IPS-20b (cell line): ENCODE measurements at regions not wholly inside any gene's neighbourhood (a gene's known extent, or its start where the extent isn't known, plus 50 kb on each side); places are given as distances from the start of the nearest gene placed in this dataset.

ENCODE experiments used
- H3K27ac ChIP-seq: one replicate; pipeline ENCODE4 v1.5.1; 2013; ENCODE audit warnings: low read length
- H3K27me3 ChIP-seq: 2 replicates; pipeline ENCODE4 v1.6.1; 2013; ENCODE audit warnings: mild to moderate bottlenecking, low read length, inconsistent platforms; ENCODE audit not compliant: insufficient read depth
- H3K36me3 ChIP-seq: 2 replicates; pipeline ENCODE4 v1.6.1; 2013; ENCODE audit warnings: low read depth, mild to moderate bottlenecking, inconsistent platforms, low read length, moderate library complexity; ENCODE audit not compliant: insufficient read depth
- H3K4me1 ChIP-seq: 2 replicates; pipeline ENCODE4 v1.6.1; 2013; ENCODE audit warnings: mild to moderate bottlenecking, control low read depth, inconsistent platforms, low read length, moderate library complexity; ENCODE audit not compliant: insufficient read depth
- H3K4me3 ChIP-seq: 2 replicates; pipeline ENCODE4 v1.5.1; 2013; ENCODE audit warnings: mild to moderate bottlenecking, low read length, inconsistent platforms
- H3K9ac ChIP-seq: 2 replicates; pipeline ENCODE4 v1.6.1; 2013; ENCODE audit warnings: low read depth, mild to moderate bottlenecking, inconsistent platforms, low read length, moderate library complexity
- H3K9me3 ChIP-seq: 2 replicates; pipeline ENCODE4 v1.6.1; 2013; ENCODE audit warnings: mild to moderate bottlenecking, low read depth, low read length, inconsistent platforms; ENCODE audit not compliant: insufficient read depth

DNA sequence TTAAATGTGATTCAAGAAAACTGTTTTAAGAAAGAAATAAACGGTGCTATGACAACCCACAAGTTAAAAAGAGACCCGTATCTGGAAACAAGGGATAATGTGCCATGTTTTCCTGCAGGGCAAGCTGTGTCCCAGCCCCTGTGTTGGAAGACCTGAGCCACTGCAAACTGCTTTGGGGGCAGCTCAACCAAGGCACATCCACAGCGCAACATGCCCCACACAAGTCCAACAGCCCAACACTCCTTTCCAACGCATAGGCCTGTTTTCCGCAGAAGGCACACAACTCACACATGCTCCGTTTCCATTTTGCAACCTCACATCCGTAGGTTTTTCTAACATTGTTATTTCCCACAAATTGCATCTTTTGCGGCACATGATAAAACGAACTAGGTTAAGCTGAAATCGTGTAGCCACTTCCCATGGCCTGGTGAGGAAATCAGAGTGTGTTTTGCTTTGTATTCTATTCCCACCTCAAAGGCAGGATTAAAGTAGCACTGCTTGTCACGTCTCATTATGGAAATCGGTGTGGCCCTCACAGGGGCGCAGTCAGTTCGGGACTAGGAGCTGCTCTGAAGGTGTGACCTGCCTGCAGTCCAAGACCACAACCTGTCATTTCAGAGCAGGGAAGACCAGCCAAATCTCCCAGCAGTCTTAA, 50.5 kb upstream of the ZNF516 start:
- H3K4me3 ChIP-seq: no peak overlapping the region
- no peaks in the 10 kb centered on the region for H3K27me3 ChIP-seq
- H3K36me3 ChIP-seq: no peaks in the 10 kb centered on the region
- no peaks in the 10 kb centered on the region for H3K9me3 ChIP-seq
- no peak overlapping the region for H3K27ac ChIP-seq
- H3K4me1 ChIP-seq: peaks cover 9% of the 10 kb centered on the region
- H3K9ac ChIP-seq: no peak overlapping the region

DNA sequence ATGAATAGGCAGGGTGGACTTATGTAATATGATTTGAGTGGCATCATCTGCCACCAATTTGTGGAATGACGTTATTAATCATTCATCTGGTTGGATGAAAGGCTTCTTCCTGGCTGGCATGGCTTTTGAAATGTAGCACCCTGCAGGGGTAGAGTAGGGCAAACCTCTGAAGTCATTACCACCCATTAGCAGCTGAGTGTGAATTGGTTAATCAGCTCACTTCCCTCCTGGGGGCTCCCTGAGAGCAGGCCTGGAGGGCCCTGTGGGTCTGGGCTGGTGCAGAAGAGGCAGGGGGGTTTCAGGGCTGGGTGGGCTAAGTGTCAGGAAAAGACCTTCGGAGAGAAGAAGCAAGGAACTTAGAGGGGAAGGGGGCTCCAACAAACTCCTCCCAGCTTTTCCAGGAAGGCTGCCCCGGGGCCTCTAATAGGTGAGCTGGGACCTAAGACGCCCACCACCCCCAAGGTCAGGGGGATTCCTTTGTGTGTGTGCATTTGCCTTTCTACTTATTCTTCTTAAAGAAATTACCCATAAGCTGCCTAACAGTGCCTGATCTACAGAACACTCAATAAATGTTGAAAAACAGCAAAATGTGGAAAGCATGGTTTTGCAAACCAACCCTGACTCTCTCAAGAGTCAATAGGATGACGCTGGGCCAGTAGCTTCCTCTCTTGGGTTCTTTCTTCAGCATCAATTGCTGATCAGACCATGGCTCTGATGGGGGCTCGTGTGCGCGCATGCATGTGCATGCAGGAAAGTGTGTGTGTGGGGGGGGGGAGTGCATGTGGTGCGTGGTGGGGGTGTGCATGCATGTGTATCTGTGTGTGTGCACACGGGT, 49.7 kb upstream of the ZNF516 start:
- H3K27ac ChIP-seq: no peak overlapping the region
- H3K36me3 ChIP-seq: no peaks in the 10 kb centered on the region
- H3K4me3 ChIP-seq: no peak overlapping the region
- H3K9ac ChIP-seq: no peak overlapping the region
- H3K27me3 ChIP-seq: no peaks in the 10 kb centered on the region
- no peaks in the 10 kb centered on the region for H3K9me3 ChIP-seq
- peaks cover 9% of the 10 kb centered on the region for H3K4me1 ChIP-seq
